ENCODE measurements at regions not wholly inside any gene's neighbourhood (a gene's known extent, or its start where the extent isn't known, plus 50 kb on each side); places are given as distances from the start of the nearest gene placed in this dataset.

DNA sequence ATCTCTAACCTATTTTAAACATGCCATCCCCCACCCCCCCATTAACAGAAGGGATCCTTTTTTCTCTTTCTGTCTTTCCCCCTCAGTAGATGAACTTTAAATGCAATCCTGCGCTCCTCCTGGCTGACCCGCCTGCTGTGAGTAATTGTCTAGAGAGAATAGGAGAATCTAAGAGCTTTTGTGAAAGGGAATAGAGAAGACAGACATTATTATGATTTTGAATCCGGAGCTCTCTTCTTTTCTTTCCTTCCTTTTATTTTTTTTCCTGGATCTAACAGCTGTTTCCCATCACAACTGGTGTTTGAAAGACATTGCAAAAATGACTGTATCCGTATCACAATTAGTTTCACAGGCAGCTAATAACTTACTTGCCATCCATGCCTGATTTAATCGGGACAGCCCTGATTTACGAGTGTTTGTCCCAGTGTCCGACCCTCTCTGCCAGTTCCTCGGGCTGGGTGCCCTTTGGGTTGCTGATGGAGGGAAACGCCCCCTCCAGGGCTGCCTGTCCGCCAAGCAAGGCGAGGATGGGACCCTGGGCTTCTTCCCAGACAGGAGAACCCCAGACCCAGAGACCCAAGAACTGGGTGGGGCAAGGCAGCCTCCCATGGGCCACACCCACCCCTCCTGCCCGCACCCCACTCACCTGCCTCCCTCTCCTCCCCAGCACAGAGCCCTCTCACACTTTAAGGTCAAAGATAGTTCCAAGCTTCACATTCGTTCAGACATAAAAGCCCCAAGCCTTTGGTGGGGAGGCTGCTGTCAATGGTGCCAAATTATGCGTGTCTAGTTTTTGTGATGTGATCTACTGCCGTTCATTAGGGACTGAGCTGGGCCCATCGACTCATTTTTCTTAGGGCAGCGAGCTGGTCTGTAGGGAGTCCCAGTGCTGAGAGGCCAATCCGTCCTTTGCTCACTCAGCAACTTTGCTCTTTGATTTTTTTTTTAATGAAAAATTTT is 231.7 kb downstream of the ZNF516 start:
- Histone ChIP-seq H3K4me1 (ENCODE audit: control insufficient read depth, insufficient read depth, low read length, poor library complexity, severe bottlenecking) (no peaks in the 10 kb centered on the region), H3K4me3 (ENCODE audit: low read depth, low read length) (no peak overlapping the region), H3K36me3 (ENCODE audit: control insufficient read depth, insufficient read depth, low read length) (no peaks in the 10 kb centered on the region), H3K27me3 (ENCODE audit: control insufficient read depth, insufficient read depth, low read length) (no peaks in the 10 kb centered on the region), H3K9me3 (ENCODE audit: control insufficient read depth in 2 of 2, low read length in 2 of 2) (no peaks in the 10 kb centered on the region), H3K27ac (ENCODE audit: insufficient read depth, low read length, poor library complexity, severe bottlenecking) (no peak overlapping the region)
- Mint-ChIP-seq H3K9me3 (peaks cover 0 to 1% (median 0%) of the 10 kb centered on the region in 7 donors), H3K4me1 (peaks cover 0 to 2% (median 0%) of the 10 kb centered on the region in 4 donors), H3K27me3 (peaks cover 8% of the 10 kb centered on the region), H3K4me3 (no peak overlapping the region), H3K27ac (no peak overlapping the region), H3K36me3 (no peaks in the 10 kb centered on the region)
- ATAC-seq (ENCODE audit: low read depth in 2 of 2), result no peak
- DNase-seq, result no peak

DNA sequence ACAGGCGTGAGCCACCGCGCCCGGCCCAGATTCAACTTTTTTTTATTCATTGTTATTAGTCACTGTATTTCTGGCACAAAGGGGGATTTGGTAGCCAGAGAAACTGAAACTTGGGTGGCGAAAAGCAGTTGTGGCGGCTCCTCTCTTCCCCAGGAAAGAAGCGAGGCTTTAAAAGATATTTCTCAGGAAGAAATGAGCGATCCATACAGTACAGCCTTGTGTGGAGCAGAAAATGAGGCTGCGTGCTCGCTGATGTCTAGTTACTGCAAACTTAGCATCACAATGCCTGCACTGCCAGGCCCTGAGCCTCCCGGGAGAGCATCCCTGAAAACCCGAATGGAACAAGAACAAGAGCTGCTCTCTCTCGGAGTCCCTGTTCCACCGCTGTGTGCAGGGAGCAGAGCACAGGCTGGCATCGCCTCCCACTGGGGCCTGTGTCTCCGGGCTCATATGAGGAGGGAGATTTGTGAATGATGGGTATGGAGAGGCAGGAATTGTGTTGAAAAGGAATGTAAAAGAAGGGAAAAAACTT is 234.0 kb downstream of the ZNF516 start:
- Mint-ChIP-seq H3K4me3 (no peak overlapping the region), H3K27me3 (peaks cover 4% of the 10 kb centered on the region), H3K36me3 (no peaks in the 10 kb centered on the region), H3K27ac (no peak overlapping the region), H3K9me3 (peaks cover 0 to 1% (median 0%) of the 10 kb centered on the region in 7 donors), H3K4me1 (peaks cover 0 to 2% (median 0%) of the 10 kb centered on the region in 4 donors)
- no peaks in the 10 kb centered on the region for H3K9me3 ChIP-seq (ENCODE audit: control insufficient read depth in 2 of 2, low read length in 2 of 2)
- H3K4me3 ChIP-seq (ENCODE audit: low read depth, low read length), result no peak overlapping the region
- no peaks in the 10 kb centered on the region for H3K36me3 ChIP-seq (ENCODE audit: control insufficient read depth, insufficient read depth, low read length)
- DNase-seq (no peak), ATAC-seq (ENCODE audit: low read depth in 2 of 2) (no peak)
- no peak overlapping the region for H3K27ac ChIP-seq (ENCODE audit: insufficient read depth, low read length, poor library complexity, severe bottlenecking)
- H3K27me3 ChIP-seq (ENCODE audit: control insufficient read depth, insufficient read depth, low read length), result no peaks in the 10 kb centered on the region
- no peaks in the 10 kb centered on the region for H3K4me1 ChIP-seq (ENCODE audit: control insufficient read depth, insufficient read depth, low read length, poor library complexity, severe bottlenecking)

DNA sequence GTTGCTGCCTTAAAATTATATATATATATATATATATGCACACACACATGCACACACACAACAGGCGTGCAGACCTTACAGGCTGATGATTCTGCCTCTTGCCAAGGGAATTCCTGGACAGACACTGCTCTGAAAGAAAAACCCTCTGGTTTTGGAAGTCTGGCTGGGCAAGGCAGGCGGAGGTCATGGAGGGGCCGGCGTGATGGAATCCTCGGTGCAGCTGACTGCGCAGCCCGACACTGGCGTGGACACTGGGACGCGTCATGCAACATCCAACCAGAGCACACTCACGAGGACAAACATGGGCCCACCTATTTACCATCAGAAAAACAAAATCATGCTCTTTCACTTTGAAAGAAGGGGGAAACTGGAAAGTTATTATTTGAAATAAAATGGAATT is 235.3 kb downstream of the ZNF516 start:
- Mint-ChIP-seq H3K36me3 (no peaks in the 10 kb centered on the region), H3K9me3 (peaks cover 0 to 3% (median 0%) of the 10 kb centered on the region in 7 donors), H3K4me1 (peaks cover 0 to 2% (median 0%) of the 10 kb centered on the region in 4 donors), H3K27me3 (peaks cover 4% of the 10 kb centered on the region), H3K27ac (no peak overlapping the region), H3K4me3 (no peak overlapping the region)
- H3K27ac ChIP-seq (ENCODE audit: insufficient read depth, low read length, poor library complexity, severe bottlenecking), result no peak overlapping the region
- no peaks in the 10 kb centered on the region for H3K36me3 ChIP-seq (ENCODE audit: control insufficient read depth, insufficient read depth, low read length)
- no peaks in the 10 kb centered on the region for H3K9me3 ChIP-seq (ENCODE audit: control insufficient read depth in 2 of 2, low read length in 2 of 2)
- DNase-seq (no peak), ATAC-seq (ENCODE audit: low read depth in 2 of 2) (no peak)
- no peaks in the 10 kb centered on the region for H3K27me3 ChIP-seq (ENCODE audit: control insufficient read depth, insufficient read depth, low read length)
- H3K4me3 ChIP-seq (ENCODE audit: low read depth, low read length), result no peak overlapping the region
- no peaks in the 10 kb centered on the region for H3K4me1 ChIP-seq (ENCODE audit: control insufficient read depth, insufficient read depth, low read length, poor library complexity, severe bottlenecking)

DNA sequence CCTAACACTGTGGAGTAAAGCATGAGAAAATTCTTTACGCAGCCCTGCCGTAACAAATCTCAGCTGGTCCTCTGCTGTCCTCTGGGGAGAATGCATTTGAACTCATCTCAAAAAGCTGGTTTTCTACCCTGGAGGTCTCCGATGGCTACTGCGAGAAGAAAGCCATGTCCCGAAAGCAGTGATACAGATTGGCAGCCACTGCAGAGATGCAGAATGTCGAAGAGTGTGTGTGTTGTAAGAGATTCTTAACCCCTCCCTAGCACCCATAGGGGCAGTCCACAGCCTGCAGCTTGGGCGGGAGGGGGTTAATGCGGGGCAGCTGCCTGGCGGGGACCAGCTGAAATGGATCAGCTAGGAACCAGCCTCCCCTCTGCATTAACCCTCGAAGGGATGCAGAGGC is 235.9 kb downstream of the ZNF516 start:
- Histone ChIP-seq H3K27me3 (ENCODE audit: control insufficient read depth, insufficient read depth, low read length) (no peaks in the 10 kb centered on the region), H3K36me3 (ENCODE audit: control insufficient read depth, insufficient read depth, low read length) (no peaks in the 10 kb centered on the region), H3K4me3 (ENCODE audit: low read depth, low read length) (no peak overlapping the region), H3K4me1 (ENCODE audit: control insufficient read depth, insufficient read depth, low read length, poor library complexity, severe bottlenecking) (no peaks in the 10 kb centered on the region), H3K27ac (ENCODE audit: insufficient read depth, low read length, poor library complexity, severe bottlenecking) (no peak overlapping the region), H3K9me3 (ENCODE audit: control insufficient read depth in 2 of 2, low read length in 2 of 2) (no peaks in the 10 kb centered on the region)
- Mint-ChIP-seq H3K4me3 (no peak overlapping the region), H3K27me3 (peaks cover 4% of the 10 kb centered on the region), H3K9me3 (peaks cover 0 to 3% (median 0%) of the 10 kb centered on the region in 7 donors), H3K27ac (no peak overlapping the region), H3K4me1 (peaks cover 0 to 2% (median 0%) of the 10 kb centered on the region in 4 donors), H3K36me3 (no peaks in the 10 kb centered on the region)
- ATAC-seq (ENCODE audit: low read depth in 2 of 2) (no peak), DNase-seq (no peak)

DNA sequence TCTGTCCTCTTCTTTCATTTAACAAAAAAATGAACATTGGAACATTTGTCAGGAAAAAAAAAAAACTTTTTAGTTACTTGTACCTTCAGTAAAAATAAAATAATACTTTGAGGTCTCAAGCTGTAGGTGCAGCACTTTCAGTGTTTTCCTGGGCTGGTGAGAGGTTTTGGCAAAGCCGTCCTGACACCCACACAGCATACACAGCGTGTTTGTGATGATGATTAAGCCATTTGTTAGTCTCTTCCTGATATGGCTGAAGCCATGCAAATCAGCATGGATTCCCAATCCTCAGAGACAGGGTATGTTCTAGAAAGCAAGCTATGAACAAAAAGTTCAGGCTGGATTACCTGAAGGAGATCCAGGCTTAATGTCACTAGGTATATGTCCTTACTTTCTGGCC is 236.8 kb downstream of the ZNF516 start:
- H3K4me1 Mint-ChIP-seq, result peaks cover 0 to 2% (median 0%) of the 10 kb centered on the region in 4 donors
- ATAC-seq (ENCODE audit: low read depth in 2 of 2), result no peak

DNA sequence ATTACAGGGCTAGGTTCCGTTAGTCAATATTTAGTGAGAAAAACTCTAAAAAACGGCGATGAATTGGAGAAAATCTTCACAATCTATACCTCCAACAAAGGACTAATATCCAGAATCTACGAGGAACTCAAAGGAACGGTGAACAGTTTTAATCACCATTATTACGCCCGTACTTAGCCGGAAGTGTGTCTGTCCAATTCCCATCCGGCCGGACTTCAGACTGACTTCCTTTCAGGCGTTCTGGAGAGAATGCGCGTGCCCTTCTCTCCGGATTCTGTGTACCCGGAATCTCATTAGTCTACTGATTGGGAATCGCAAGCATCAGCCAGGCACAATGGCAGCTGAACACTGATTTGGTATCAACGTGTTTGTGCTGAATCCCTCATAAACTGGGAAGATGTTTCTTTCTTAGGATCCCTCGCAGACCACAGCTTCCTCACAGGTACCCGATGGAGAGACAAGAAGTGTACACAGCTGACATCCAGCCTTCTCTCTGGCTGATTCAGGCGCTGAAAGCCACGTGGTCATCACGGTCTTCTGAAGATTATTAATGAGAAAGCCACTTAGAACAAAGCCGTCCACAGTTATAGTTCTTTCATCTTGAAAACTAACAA is 239.9 kb downstream of the ZNF516 start:
- H3K4me1 Mint-ChIP-seq, result no peaks in the 10 kb centered on the region
- H3K36me3 Mint-ChIP-seq, result no peaks in the 10 kb centered on the region
- Histone ChIP-seq H3K9me3 (ENCODE audit: control insufficient read depth in 2 of 2, low read length in 2 of 2) (no peaks in the 10 kb centered on the region), H3K4me3 (ENCODE audit: low read depth, low read length) (no peak overlapping the region), H3K27me3 (ENCODE audit: control insufficient read depth, insufficient read depth, low read length) (no peaks in the 10 kb centered on the region), H3K27ac (ENCODE audit: insufficient read depth, low read length, poor library complexity, severe bottlenecking) (no peak overlapping the region), H3K4me1 (ENCODE audit: control insufficient read depth, insufficient read depth, low read length, poor library complexity, severe bottlenecking) (no peaks in the 10 kb centered on the region), H3K36me3 (ENCODE audit: control insufficient read depth, insufficient read depth, low read length) (no peaks in the 10 kb centered on the region)
- H3K27me3 Mint-ChIP-seq, result no peaks in the 10 kb centered on the region
- H3K27ac Mint-ChIP-seq, result no peak overlapping the region
- ATAC-seq (ENCODE audit: low read depth in 2 of 2), result no peak
- no peak for DNase-seq
- H3K9me3 Mint-ChIP-seq, result peaks cover 0 to 2% (median 0%) of the 10 kb centered on the region in 7 donors
- H3K4me3 Mint-ChIP-seq, result no peak overlapping the region

More for the DNA sequence above, 236.8 kb downstream of the ZNF516 start:
- Mint-ChIP-seq H3K4me3 (no peak overlapping the region), H3K9me3 (peaks cover 0 to 3% (median 0%) of the 10 kb centered on the region in 7 donors), H3K36me3 (no peaks in the 10 kb centered on the region), H3K27ac (no peak overlapping the region), H3K27me3 (peaks cover 4% of the 10 kb centered on the region)
- Histone ChIP-seq H3K27ac (ENCODE audit: insufficient read depth, low read length, poor library complexity, severe bottlenecking) (no peak overlapping the region), H3K9me3 (ENCODE audit: control insufficient read depth in 2 of 2, low read length in 2 of 2) (no peaks in the 10 kb centered on the region), H3K4me3 (ENCODE audit: low read depth, low read length) (no peak overlapping the region), H3K27me3 (ENCODE audit: control insufficient read depth, insufficient read depth, low read length) (no peaks in the 10 kb centered on the region), H3K36me3 (ENCODE audit: control insufficient read depth, insufficient read depth, low read length) (no peaks in the 10 kb centered on the region), H3K4me1 (ENCODE audit: control insufficient read depth, insufficient read depth, low read length, poor library complexity, severe bottlenecking) (no peaks in the 10 kb centered on the region)
- DNase-seq, result no peak

DNA sequence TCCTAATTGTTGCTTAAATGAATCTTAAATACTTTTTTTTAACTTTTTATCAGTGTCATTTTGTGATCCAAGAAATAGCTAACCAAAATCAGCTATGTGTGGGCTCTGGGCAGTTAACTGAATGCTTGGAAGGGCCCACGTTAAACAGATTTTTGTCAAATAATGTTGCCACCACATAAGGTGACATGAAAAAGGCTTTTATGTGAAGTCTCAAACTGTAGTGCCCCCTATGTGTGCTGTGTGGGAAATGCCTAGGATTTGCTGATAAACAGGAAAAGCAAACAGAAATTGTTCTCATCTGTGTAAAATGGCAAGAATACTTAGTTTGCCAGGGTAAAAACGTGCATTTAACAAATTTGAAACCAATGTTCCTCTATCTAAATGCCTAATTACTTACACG is 242.2 kb downstream of the ZNF516 start:
- H3K27ac Mint-ChIP-seq, result no peak overlapping the region
- Histone ChIP-seq H3K4me3 (ENCODE audit: low read depth, low read length) (no peak overlapping the region), H3K9me3 (ENCODE audit: control insufficient read depth in 2 of 2, low read length in 2 of 2) (no peaks in the 10 kb centered on the region), H3K27ac (ENCODE audit: insufficient read depth, low read length, poor library complexity, severe bottlenecking) (no peak overlapping the region), H3K36me3 (ENCODE audit: control insufficient read depth, insufficient read depth, low read length) (no peaks in the 10 kb centered on the region), H3K27me3 (ENCODE audit: control insufficient read depth, insufficient read depth, low read length) (no peaks in the 10 kb centered on the region), H3K4me1 (ENCODE audit: control insufficient read depth, insufficient read depth, low read length, poor library complexity, severe bottlenecking) (no peaks in the 10 kb centered on the region)
- H3K36me3 Mint-ChIP-seq, result no peaks in the 10 kb centered on the region
- H3K4me3 Mint-ChIP-seq, result no peak overlapping the region
- DNase-seq (no peak), ATAC-seq (ENCODE audit: low read depth in 2 of 2) (no peak)
- peaks cover 0 to 2% (median 0%) of the 10 kb centered on the region in 7 donors for H3K9me3 Mint-ChIP-seq
- no peaks in the 10 kb centered on the region for H3K4me1 Mint-ChIP-seq
- H3K27me3 Mint-ChIP-seq, result no peaks in the 10 kb centered on the region
